Neutrophil (primary cell): ENCODE measurements at regions not wholly inside any gene's neighbourhood (a gene's known extent, or its start where the extent isn't known, plus 50 kb on each side); places are given as distances from the start of the nearest gene placed in this dataset.

Source experiments
- H3K27ac ChIP-seq: fragments of 200-600 bp; sonication (generic); 2 replicates; pipeline ENCODE4 v1.5.1; 2016; ENCODE audit warnings: mild to moderate bottlenecking, moderate library complexity
- H3K27me3 ChIP-seq: fragments of 200-600 bp; sonication (generic); 2 replicates; pipeline ENCODE4 v1.6.0; 2016; ENCODE audit warnings: mild to moderate bottlenecking
- H3K36me3 ChIP-seq: fragments of 200-600 bp; sonication (generic); 2 replicates; pipeline ENCODE4 v1.5.1; 2017
- H3K4me1 ChIP-seq, 2 experiments: fragments of 200-600 bp in 1 of 2; sonication (generic) in 1 of 2; 1 replicate in 1 of 2; 2 replicates in 1 of 2; pipeline versions ENCODE4 v1.5.1 to v1.6.1; 2013 to 2016; ENCODE audit warnings: low read depth in 1 of 2, low read length in 1 of 2, mild to moderate bottlenecking in 1 of 2, moderate library complexity in 1 of 2; ENCODE audit not compliant: control insufficient read depth in 1 of 2, insufficient read depth in 1 of 2
- H3K4me3 ChIP-seq, 2 experiments: fragments of 200-600 bp in 1 of 2; sonication (generic) in 1 of 2; 1 replicate in 1 of 2; 2 replicates in 1 of 2; pipeline ENCODE4 v1.5.1; 2013 to 2016; ENCODE audit warnings: low read depth in 1 of 2, low read length in 1 of 2, mild to moderate bottlenecking in 1 of 2, moderate library complexity in 1 of 2
- H3K9me3 ChIP-seq: fragments of 200-600 bp; sonication (generic); 2 replicates; pipeline ENCODE4 v1.5.1; 2016
- TF ChIP-seq, protein P1 (sequence below): fragments of 200-600 bp; sonication (generic); IDR thresholded peaks from 2 replicates; pipeline ENCODE4 v1.5.1; 2016; ENCODE audit warnings: antibody characterized with exemption

DNA sequence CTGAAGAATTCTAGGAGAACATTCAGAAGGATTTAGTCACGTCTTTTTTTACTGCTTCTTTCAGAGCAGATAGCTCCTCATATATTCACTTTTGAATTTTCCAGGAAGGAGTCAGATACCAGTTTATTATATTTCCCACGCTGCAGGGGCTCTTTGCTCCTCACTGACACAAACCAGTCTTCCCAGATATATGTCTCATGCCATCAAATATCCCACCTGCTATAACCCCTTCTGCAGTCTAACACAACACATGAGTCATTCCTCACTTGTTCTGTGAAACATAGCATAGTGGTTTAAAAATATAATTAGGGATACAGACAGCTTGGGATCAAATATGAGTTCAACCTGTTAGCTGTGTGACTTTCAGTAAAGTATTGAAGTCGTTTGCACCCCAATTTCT, 251.7 kb upstream of the DPYD start:
- Histone ChIP-seq H3K36me3 (no peaks in the 10 kb centered on the region), H3K4me1 (no peaks in the 10 kb centered on the region), H3K27me3 (no peaks in the 10 kb centered on the region), H3K27ac (no peak overlapping the region), H3K9me3 (no peaks in the 10 kb centered on the region), H3K4me3 (no peak overlapping the region)
- TF ChIP-seq, protein P1, sequence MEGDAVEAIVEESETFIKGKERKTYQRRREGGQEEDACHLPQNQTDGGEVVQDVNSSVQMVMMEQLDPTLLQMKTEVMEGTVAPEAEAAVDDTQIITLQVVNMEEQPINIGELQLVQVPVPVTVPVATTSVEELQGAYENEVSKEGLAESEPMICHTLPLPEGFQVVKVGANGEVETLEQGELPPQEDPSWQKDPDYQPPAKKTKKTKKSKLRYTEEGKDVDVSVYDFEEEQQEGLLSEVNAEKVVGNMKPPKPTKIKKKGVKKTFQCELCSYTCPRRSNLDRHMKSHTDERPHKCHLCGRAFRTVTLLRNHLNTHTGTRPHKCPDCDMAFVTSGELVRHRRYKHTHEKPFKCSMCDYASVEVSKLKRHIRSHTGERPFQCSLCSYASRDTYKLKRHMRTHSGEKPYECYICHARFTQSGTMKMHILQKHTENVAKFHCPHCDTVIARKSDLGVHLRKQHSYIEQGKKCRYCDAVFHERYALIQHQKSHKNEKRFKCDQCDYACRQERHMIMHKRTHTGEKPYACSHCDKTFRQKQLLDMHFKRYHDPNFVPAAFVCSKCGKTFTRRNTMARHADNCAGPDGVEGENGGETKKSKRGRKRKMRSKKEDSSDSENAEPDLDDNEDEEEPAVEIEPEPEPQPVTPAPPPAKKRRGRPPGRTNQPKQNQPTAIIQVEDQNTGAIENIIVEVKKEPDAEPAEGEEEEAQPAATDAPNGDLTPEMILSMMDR = no peak

DNA sequence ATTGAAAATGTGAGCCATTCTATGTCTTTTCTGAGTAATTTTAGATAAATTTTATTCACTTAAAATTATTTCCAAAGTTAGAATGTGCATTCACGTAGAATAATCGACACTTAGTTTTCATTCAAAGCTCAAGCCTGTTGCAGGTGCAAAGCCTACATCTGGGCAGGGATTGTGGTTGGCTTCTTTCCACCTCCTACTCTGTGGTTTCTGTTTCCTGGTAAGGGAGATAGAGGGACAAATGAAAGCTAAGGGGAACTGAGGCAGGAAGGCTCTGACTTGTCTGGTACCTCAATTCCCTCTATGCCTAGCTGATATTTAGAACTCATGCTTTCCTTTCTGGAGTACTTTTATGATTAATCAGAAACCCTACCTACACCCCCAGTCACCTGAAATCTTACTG, 251.2 kb upstream of the DPYD start:
- no peaks in the 10 kb centered on the region for H3K36me3 ChIP-seq

DNA sequence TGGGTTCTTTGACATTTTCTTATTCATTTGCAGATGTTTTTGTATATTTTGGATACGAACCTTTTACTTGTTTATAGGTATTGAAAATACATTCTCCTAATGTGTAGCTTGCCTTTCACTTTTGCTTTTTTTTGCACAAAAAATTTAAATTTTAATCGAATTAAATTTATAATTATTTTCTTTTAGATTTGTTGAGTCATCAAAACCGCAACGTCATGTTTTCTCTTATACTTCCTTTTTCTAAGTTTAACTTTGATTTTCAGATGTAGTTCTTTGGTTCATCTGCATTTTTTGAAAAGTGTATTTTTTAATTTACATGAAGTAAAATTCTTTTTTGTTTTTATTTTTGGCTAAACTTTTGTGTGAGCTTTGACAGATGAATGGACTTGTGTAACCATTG, 243.7 kb upstream of the DPYD start:
- Histone ChIP-seq H3K27me3 (no peaks in the 10 kb centered on the region), H3K4me1 (no peaks in the 10 kb centered on the region), H3K27ac (no peak overlapping the region), H3K9me3 (no peaks in the 10 kb centered on the region), H3K36me3 (no peaks in the 10 kb centered on the region), H3K4me3 (no peak overlapping the region)
- TF ChIP-seq, protein P1 = no peak

More for the DNA sequence above, 251.2 kb upstream of the DPYD start:
- Histone ChIP-seq H3K27me3 (no peaks in the 10 kb centered on the region), H3K4me3 (no peak overlapping the region), H3K27ac (no peak overlapping the region), H3K9me3 (no peaks in the 10 kb centered on the region), H3K4me1 (no peaks in the 10 kb centered on the region)
- TF ChIP-seq, protein P1 = no peak

DNA sequence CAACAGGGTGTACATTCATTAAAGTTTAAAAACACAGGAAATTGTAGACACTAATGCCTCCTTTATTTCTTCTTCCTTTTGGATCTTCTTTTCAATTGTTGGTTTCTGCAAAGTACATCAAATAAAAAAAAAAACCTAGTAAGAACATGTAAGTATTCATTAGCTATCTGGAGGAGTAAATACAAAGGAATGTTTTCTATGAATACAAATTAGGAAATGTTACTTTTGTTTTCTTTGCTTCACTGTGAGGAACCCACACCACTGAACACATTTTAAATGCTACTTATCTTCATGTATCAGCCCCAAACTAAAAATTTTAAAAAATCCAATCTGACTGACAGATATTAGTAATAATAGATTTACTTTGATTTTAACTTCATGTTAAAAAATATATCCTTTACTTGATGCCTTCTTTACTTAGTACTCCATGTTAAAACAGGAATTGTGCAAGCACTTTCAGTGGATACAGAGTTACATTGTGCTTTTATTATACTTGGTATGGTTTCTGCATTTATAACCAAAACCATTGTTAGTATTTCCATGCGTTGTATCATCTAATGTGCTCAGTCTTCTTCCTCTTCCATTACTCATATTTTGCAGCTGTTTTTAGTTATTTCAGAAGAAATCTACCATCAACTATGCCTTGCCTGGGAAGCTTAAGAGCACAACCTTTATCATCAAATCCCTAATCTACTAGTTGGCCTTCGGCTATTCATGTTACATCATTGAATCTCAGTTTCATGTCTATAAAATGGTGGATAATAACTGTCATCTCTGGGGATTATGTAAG, 236.9 kb upstream of the DPYD start:
- H3K4me1 ChIP-seq = no peaks in the 10 kb centered on the region
- no peaks in the 10 kb centered on the region for H3K9me3 ChIP-seq
- H3K4me3 ChIP-seq = no peak overlapping the region
- no peak overlapping the region for H3K27ac ChIP-seq
- TF ChIP-seq, protein P1 = no peak
- no peaks in the 10 kb centered on the region for H3K36me3 ChIP-seq
- H3K27me3 ChIP-seq = no peaks in the 10 kb centered on the region

DNA sequence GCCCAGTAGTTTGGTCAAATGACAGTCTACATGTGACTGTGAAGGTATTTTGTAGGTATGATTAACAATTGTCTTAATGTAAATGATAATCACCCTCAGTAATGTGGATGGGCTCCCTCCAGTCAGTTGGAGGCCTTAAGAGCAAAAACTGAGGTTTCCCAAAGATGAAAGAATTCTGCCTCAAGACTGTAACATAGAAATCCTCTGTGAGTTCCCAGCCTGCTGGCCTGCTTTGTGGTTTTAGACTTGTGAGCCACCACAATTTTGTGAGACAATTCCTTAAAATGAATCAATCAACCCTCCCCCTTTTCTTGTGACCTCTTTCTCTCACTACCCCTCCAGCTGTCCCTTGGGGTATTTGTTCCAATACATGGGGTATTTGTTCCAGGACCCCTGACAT, 226.4 kb upstream of the DPYD start:
- Histone ChIP-seq H3K36me3 (no peaks in the 10 kb centered on the region), H3K4me3 (no peak overlapping the region), H3K4me1 (no peaks in the 10 kb centered on the region), H3K9me3 (no peaks in the 10 kb centered on the region), H3K27me3 (no peaks in the 10 kb centered on the region), H3K27ac (no peak overlapping the region)
- TF ChIP-seq, protein P1 = no peak
